WERI-Rb-1 (cell line): ENCODE measurements at regions not wholly inside any gene's neighbourhood (a gene's known extent, or its start where the extent isn't known, plus 50 kb on each side); places are given as distances from the start of the nearest gene placed in this dataset.

Experiments used
- DNase-seq: peaks from one replicate; pipeline ENCODE4 v3.0.0-alpha.2; 2020
- H3K27ac ChIP-seq: fragments of 250-450 bp; sonication (Bioruptor Pico); 2 replicates; pipeline ENCODE4 v1.5.1; 2020; ENCODE audit warnings: mild to moderate bottlenecking, moderate library complexity
- H3K27me3 ChIP-seq: fragments of 250-450 bp; sonication (Bioruptor Pico); 2 replicates; pipeline ENCODE4 v1.5.1; 2021; ENCODE audit warnings: mild to moderate bottlenecking, low read depth, moderate library complexity; ENCODE audit not compliant: insufficient read depth, severe bottlenecking
- H3K36me3 ChIP-seq: fragments of 250-450 bp; sonication (Bioruptor Pico); 2 replicates; pipeline ENCODE4 v1.5.1; 2020; ENCODE audit warnings: mild to moderate bottlenecking, moderate library complexity
- H3K4me3 ChIP-seq: 2 replicates; pipeline ENCODE4 v1.5.1; 2011; ENCODE audit warnings: low read depth, mild to moderate bottlenecking, control low read depth, low read length
- H3K9me3 ChIP-seq: fragments of 250-450 bp; sonication (Bioruptor Pico); 2 replicates; pipeline ENCODE4 v1.5.1; 2021; ENCODE audit warnings: mild to moderate bottlenecking, moderate library complexity; ENCODE audit not compliant: severe bottlenecking
- CTCF ChIP-seq: IDR thresholded peaks from 2 replicates; pipeline ENCODE4 v1.5.1; 2011; ENCODE audit warnings: low read depth, mild to moderate bottlenecking, control low read depth, inconsistent platforms, low read length

GRCh38 chr12:24049101-24049500 lies 99.6 kb upstream of the SOX5 start:
- Histone ChIP-seq H3K4me3 (no peak overlapping the region), H3K9me3 (no peaks in the 10 kb centered on the region), H3K27ac (no peak overlapping the region), H3K36me3 (no peaks in the 10 kb centered on the region), H3K27me3 (no peaks in the 10 kb centered on the region)
- TF ChIP-seq CTCF: no peak
- no peak for DNase-seq

- TF ChIP-seq CTCF: no peak
- Histone ChIP-seq H3K36me3 (no peaks in the 10 kb centered on the region), H3K27ac (no peak overlapping the region), H3K4me3 (no peak overlapping the region), H3K9me3 (no peaks in the 10 kb centered on the region), H3K27me3 (no peaks in the 10 kb centered on the region)
- DNase-seq: no peak
Measured at GRCh38 chr12:24048446-24048845, 99.0 kb upstream of the SOX5 start.

GRCh38 chr12:24047326-24047725 lies 97.9 kb upstream of the SOX5 start:
- Histone ChIP-seq H3K27ac (no peak overlapping the region), H3K27me3 (no peaks in the 10 kb centered on the region), H3K4me3 (no peak overlapping the region), H3K9me3 (no peaks in the 10 kb centered on the region), H3K36me3 (no peaks in the 10 kb centered on the region)
- TF ChIP-seq CTCF: no peak
- no peak for DNase-seq

GRCh38 chr12:24045816-24046257 lies 96.4 kb upstream of the SOX5 start:
- Histone ChIP-seq H3K27me3 (no peaks in the 10 kb centered on the region), H3K36me3 (no peaks in the 10 kb centered on the region), H3K27ac (no peak overlapping the region), H3K9me3 (no peaks in the 10 kb centered on the region), H3K4me3 (no peak overlapping the region)
- no peak for TF ChIP-seq CTCF
- DNase-seq: no peak

- no peak overlapping the region for H3K27ac ChIP-seq
- H3K4me3 ChIP-seq: no peak overlapping the region
- DNase-seq: no peak
- H3K36me3 ChIP-seq: no peaks in the 10 kb centered on the region
- H3K9me3 ChIP-seq: no peaks in the 10 kb centered on the region
- no peak for TF ChIP-seq CTCF
- H3K27me3 ChIP-seq: no peaks in the 10 kb centered on the region
Measured at GRCh38 chr12:24044941-24045703, 95.7 kb upstream of the SOX5 start.

GRCh38 chr12:24042651-24043050 lies 93.2 kb upstream of the SOX5 start:
- DNase-seq: no peak
- no peak for TF ChIP-seq CTCF
- Histone ChIP-seq H3K27me3 (no peaks in the 10 kb centered on the region), H3K9me3 (no peaks in the 10 kb centered on the region), H3K4me3 (no peak overlapping the region), H3K27ac (no peak overlapping the region), H3K36me3 (no peaks in the 10 kb centered on the region)
